Fibroblast of the aortic adventitia (primary cell): ENCODE measurements at regions not wholly inside any gene's neighbourhood (a gene's known extent, or its start where the extent isn't known, plus 50 kb on each side); places are given as distances from the start of the nearest gene placed in this dataset.

Experiments used
- DNase-seq: peaks from one replicate; pipeline ENCODE4 v3.0.0-alpha.2; 2010; ENCODE audit warnings: low read depth
- H3K4me3 ChIP-seq: 2 replicates; pipeline ENCODE4 v1.5.1; 2011; ENCODE audit warnings: low read depth, mild to moderate bottlenecking, control low read depth, low read length, moderate library complexity
- CTCF ChIP-seq: IDR thresholded peaks from 2 replicates; pipeline ENCODE4 v1.5.1; 2011; ENCODE audit warnings: mild to moderate bottlenecking, low read length, control low read depth, inconsistent platforms; ENCODE audit not compliant: insufficient read depth

- H3K4me3 ChIP-seq, result no peak overlapping the region
- no peak for DNase-seq
- TF ChIP-seq CTCF, result no peak
Observed at GRCh38 chr10:130866857-130867256, 444.7 kb downstream of the TCERG1L start.

- no peak for TF ChIP-seq CTCF
- no peak overlapping the region for H3K4me3 ChIP-seq
- no peak for DNase-seq
Observed at GRCh38 chr10:130867446-130868194, 443.9 kb downstream of the TCERG1L start.

- TF ChIP-seq CTCF, result no peak
- no peak overlapping the region for H3K4me3 ChIP-seq
- DNase-seq, result no peak
Observed at GRCh38 chr10:130869179-130869841, 442.2 kb downstream of the TCERG1L start.

GRCh38 chr10:130871406-130871805 is 440.1 kb downstream of the TCERG1L start:
- no peak overlapping the region for H3K4me3 ChIP-seq
- no peak for TF ChIP-seq CTCF
- DNase-seq, result no peak

GRCh38 chr10:130873636-130874035 is 437.9 kb downstream of the TCERG1L start:
- no peak overlapping the region for H3K4me3 ChIP-seq
- TF ChIP-seq CTCF, result no peak
- no peak for DNase-seq

GRCh38 chr10:130875116-130875515 is 436.4 kb downstream of the TCERG1L start:
- no peak for TF ChIP-seq CTCF
- DNase-seq, result no peak
- no peak overlapping the region for H3K4me3 ChIP-seq
